SK-N-SH (cell line): ENCODE measurements at regions not wholly inside any gene's neighbourhood (a gene's known extent, or its start where the extent isn't known, plus 50 kb on each side); places are given as distances from the start of the nearest gene placed in this dataset.

Source experiments
- CTCF ChIA-PET: fragments of 300-600, 350-600 bp; formaldehyde crosslinking; extraction: SDS; loops from one replicate; lab custom pipeline; 2021; lab: Yijun Ruan, JAX
- POLR2A ChIA-PET: fragments of 350-600 bp; sonication (Branson Sonifier 250); formaldehyde crosslinking; extraction: SDS; loops from one replicate; lab custom pipeline; 2020; ENCODE audit warnings: antibody characterized with exemption, inconsistent platforms; lab: Yijun Ruan, JAX
- DNase-seq: peaks from one replicate; pipeline ENCODE4 v3.0.0; 2012
- H2AFZ ChIP-seq: fragments of 200-600 bp; sonication (generic); 2 replicates; pipeline ENCODE4 v1.8.1; 2016; ENCODE audit warnings: antibody characterized with exemption, mild to moderate bottlenecking, low read depth
- H3F3A ChIP-seq: fragments of 200-600 bp; sonication (generic); replicated peaks from 2 replicates; pipeline ENCODE3; 2016; ENCODE audit warnings: antibody characterized with exemption, mild to moderate bottlenecking; ENCODE audit not compliant: insufficient read depth
- H3K27ac ChIP-seq, 2 experiments: fragments of 200-500 bp in 1 of 2; fragments of 200-600 bp in 1 of 2; sonication (Bioruptor generic) in 1 of 2; sonication (generic), shearing (Covaris generic) in 1 of 2; 2 replicates each; pipeline versions ENCODE4 v1.5.1 to v1.6.1; 2014 to 2016; ENCODE audit warnings: low read depth in 2 of 2, inconsistent platforms in 1 of 2, low read length in 1 of 2, mild to moderate bottlenecking in 1 of 2, mixed read lengths in 1 of 2
- H3K27me3 ChIP-seq: fragments of 200-600 bp; sonication (generic), shearing (Covaris generic); 2 replicates; pipeline ENCODE4 v1.6.1; 2016; ENCODE audit warnings: mixed run types; ENCODE audit not compliant: insufficient read depth
- H3K36me3 ChIP-seq, 2 experiments: fragments of 200-500 bp in 1 of 2; fragments of 200-600 bp in 1 of 2; sonication (Bioruptor generic) in 1 of 2; sonication (generic) in 1 of 2; replicated peaks in 1 of 2; 2 replicates each; pipeline versions ENCODE3 to v1.5.1; 2014 to 2016; ENCODE audit warnings: low read length in 1 of 2, mild to moderate bottlenecking in 1 of 2; ENCODE audit not compliant: insufficient read depth in 2 of 2, control insufficient read depth in 1 of 2
- H3K4me1 ChIP-seq, 2 experiments: fragments of 200-500 bp in 1 of 2; fragments of 200-600 bp in 1 of 2; sonication (Bioruptor generic) in 1 of 2; sonication (generic), shearing (Covaris generic) in 1 of 2; 2 replicates each; pipeline versions ENCODE4 v1.5.1 to v1.6.1; 2014 to 2016; ENCODE audit warnings: low read depth in 1 of 2, low read length in 1 of 2, mixed run types in 1 of 2; ENCODE audit not compliant: insufficient read depth in 2 of 2, control insufficient read depth in 1 of 2
- H3K4me2 ChIP-seq: fragments of 200-600 bp; sonication (generic), shearing (Covaris generic); 2 replicates; pipeline ENCODE4 v1.6.1; 2017; ENCODE audit warnings: mixed run types
- H3K4me3 ChIP-seq, 2 experiments: fragments of 200-500 bp in 1 of 2; fragments of 200-600 bp in 1 of 2; sonication (Bioruptor generic) in 1 of 2; sonication (generic), shearing (Covaris generic) in 1 of 2; 2 replicates each; pipeline versions ENCODE4 v1.5.1 to v1.8.1; 2014 to 2016; ENCODE audit warnings: low read depth in 2 of 2, inconsistent platforms in 1 of 2, low read length in 1 of 2, mild to moderate bottlenecking in 1 of 2, mixed read lengths in 1 of 2, moderate library complexity in 1 of 2
- H3K79me2 ChIP-seq: fragments of 200-600 bp; sonication (generic); 2 replicates; pipeline ENCODE4 v1.8.1; 2017; ENCODE audit warnings: mild to moderate bottlenecking; ENCODE audit not compliant: insufficient read depth
- H3K9ac ChIP-seq: fragments of 200-600 bp; sonication (generic); 2 replicates; pipeline ENCODE4 v1.6.1; 2017; ENCODE audit warnings: mixed run types
- H3K9me2 ChIP-seq: fragments of 200-600 bp; sonication (generic); 2 replicates; pipeline ENCODE4 v1.6.1; 2017; ENCODE audit warnings: mixed run types
- H3K9me3 ChIP-seq: fragments of 200-600 bp; sonication (generic); 2 replicates; pipeline ENCODE4 v1.6.1; 2017; ENCODE audit warnings: mixed run types, mild to moderate bottlenecking, moderate library complexity
- H4K20me1 ChIP-seq: fragments of 200-600 bp; sonication (generic); 2 replicates; pipeline ENCODE4 v1.6.1; 2017; ENCODE audit warnings: mild to moderate bottlenecking, mixed run types; ENCODE audit not compliant: insufficient read depth
- EP300 ChIP-seq, 2 experiments: IDR thresholded peaks; 2 replicates each; pipeline versions ENCODE4 v1.4.0 to v1.6.1; 2012; ENCODE audit warnings: borderline replicate concordance in 1 of 2, low read depth in 1 of 2, low read length in 1 of 2
- EZH2phosphoT487 ChIP-seq: fragments of 200-600 bp; sonication (generic); IDR thresholded peaks from 2 replicates; pipeline ENCODE4 v1.6.1; 2017; ENCODE audit warnings: low read depth, mixed run types, mild to moderate bottlenecking, antibody characterized with exemption, moderate library complexity, borderline replicate concordance
- FOSL2 ChIP-seq: IDR thresholded peaks from 2 replicates; pipeline ENCODE4 v1.4.0; 2012; ENCODE audit warnings: low read depth, mild to moderate bottlenecking, moderate library complexity, borderline replicate concordance
- FOXJ3 ChIP-seq: sonication (generic); formaldehyde crosslinking; IDR thresholded peaks from 2 replicates; pipeline ENCODE4 v1.5.1; 2020; ENCODE audit warnings: mild to moderate bottlenecking, missing genetic modification reagents
- GABPA ChIP-seq: IDR thresholded peaks from 2 replicates; pipeline ENCODE4 v1.4.0; 2012; ENCODE audit warnings: low read depth, mild to moderate bottlenecking
- JUND ChIP-seq: IDR thresholded peaks from 2 replicates; pipeline ENCODE4 v1.4.0; 2012
- NRF1 ChIP-seq: IDR thresholded peaks from 2 replicates; pipeline ENCODE4 v1.6.1; 2012; ENCODE audit warnings: low read depth, mild to moderate bottlenecking, low read length
- POLR2AphosphoS5 ChIP-seq: IDR thresholded peaks from 2 replicates; pipeline ENCODE4 v1.6.1; 2012; ENCODE audit warnings: low read depth, low read length
- RAD21 ChIP-seq: IDR thresholded peaks from 2 replicates; pipeline ENCODE4 v1.6.1; 2012; ENCODE audit warnings: mild to moderate bottlenecking, low read length
- REST ChIP-seq: IDR thresholded peaks from 2 replicates; pipeline ENCODE4 v1.6.1; 2012; ENCODE audit warnings: mild to moderate bottlenecking, low read depth, low read length, moderate library complexity
- RFX5 ChIP-seq: IDR thresholded peaks from 2 replicates; pipeline ENCODE4 v1.6.1; 2012; ENCODE audit warnings: mild to moderate bottlenecking, improper control_type of control experiment, low read length
- RXRA ChIP-seq: IDR thresholded peaks from 2 replicates; pipeline ENCODE4 v1.4.0; 2012; ENCODE audit warnings: low read depth, mild to moderate bottlenecking, borderline replicate concordance
- SIN3A ChIP-seq: IDR thresholded peaks from 2 replicates; pipeline ENCODE4 v1.6.1; 2012; ENCODE audit warnings: low read depth, mild to moderate bottlenecking, low read length, moderate library complexity, borderline replicate concordance
- SMC3 ChIP-seq: IDR thresholded peaks from 2 replicates; pipeline ENCODE4 v1.6.1; 2012; ENCODE audit warnings: low read depth, low read length, improper control_type of control experiment
- TCF12 ChIP-seq: IDR thresholded peaks from 2 replicates; pipeline ENCODE4 v1.4.0; 2012
- YY1 ChIP-seq: IDR thresholded peaks from 2 replicates; pipeline ENCODE4 v1.4.0; 2012; ENCODE audit warnings: low read depth, mild to moderate bottlenecking
- WGBS: methylation state at CpG from one replicate; pipeline ENCODE4 v1.1.6; 2017; ENCODE audit warnings: low lambda C conversion rate; 5-methylcytosine and 5-hydroxymethylcytosine counted together
- TF ChIP-seq, protein P1 (sequence below): fragments of 150-350 bp; IDR thresholded peaks from 2 replicates; pipeline ENCODE4 v1.6.1; 2016; ENCODE audit warnings: mild to moderate bottlenecking, low read depth, low read length
- TF ChIP-seq, protein P2 (sequence below): IDR thresholded peaks from 2 replicates; pipeline ENCODE4 v1.4.0; 2012; ENCODE audit warnings: low read depth, borderline replicate concordance
- TF ChIP-seq, protein P3 (sequence below): fragments of 150-350 bp; IDR thresholded peaks from 2 replicates; pipeline ENCODE4 v1.6.1; 2017; ENCODE audit warnings: antibody characterized with exemption, low read length, low read depth, borderline replicate concordance

GRCh38 chr16:62390214-62390613, 354.0 kb upstream of the CDH8 start:
- no peak overlapping the region for H3K4me3 ChIP-seq
- H3K27ac ChIP-seq = no peak overlapping the region
- H3K79me2 ChIP-seq = no peaks in the 10 kb centered on the region
- no peaks in the 10 kb centered on the region for H3K27me3 ChIP-seq
- CTCF ChIA-PET = interaction anchor here (1.2 kb wide), 1 partner anchor 899 kb away, joined by 3 read pairs; no protein-coding TSS in a partner anchor
- H4K20me1 ChIP-seq = no peaks in the 10 kb centered on the region
- no peak overlapping the region for H3K4me2 ChIP-seq
- no peaks in the 10 kb centered on the region for H3K36me3 ChIP-seq
- H3K9me3 ChIP-seq = no peaks in the 10 kb centered on the region
- no peaks in the 10 kb centered on the region for H3K4me1 ChIP-seq
- no peak overlapping the region for H3K9ac ChIP-seq
- no peaks in the 10 kb centered on the region for H3F3A ChIP-seq
- no peak for DNase-seq
- no peak overlapping the region for H2AFZ ChIP-seq
- POLR2A ChIA-PET = no interaction called here
- no peak for TF ChIP-seq POLR2AphosphoS5
- TF ChIP-seq SIN3A = no peak
- TF ChIP-seq EZH2phosphoT487 = no peak
- no peak for TF ChIP-seq GABPA
- no peak for TF ChIP-seq RAD21
- TF ChIP-seq, protein P1, sequence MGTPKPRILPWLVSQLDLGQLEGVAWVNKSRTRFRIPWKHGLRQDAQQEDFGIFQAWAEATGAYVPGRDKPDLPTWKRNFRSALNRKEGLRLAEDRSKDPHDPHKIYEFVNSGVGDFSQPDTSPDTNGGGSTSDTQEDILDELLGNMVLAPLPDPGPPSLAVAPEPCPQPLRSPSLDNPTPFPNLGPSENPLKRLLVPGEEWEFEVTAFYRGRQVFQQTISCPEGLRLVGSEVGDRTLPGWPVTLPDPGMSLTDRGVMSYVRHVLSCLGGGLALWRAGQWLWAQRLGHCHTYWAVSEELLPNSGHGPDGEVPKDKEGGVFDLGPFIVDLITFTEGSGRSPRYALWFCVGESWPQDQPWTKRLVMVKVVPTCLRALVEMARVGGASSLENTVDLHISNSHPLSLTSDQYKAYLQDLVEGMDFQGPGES = no peak
- no peak for TF ChIP-seq SMC3
- no peak for TF ChIP-seq YY1
- no peak for TF ChIP-seq TCF12
- H3K9me2 ChIP-seq = no peaks in the 10 kb centered on the region

DNA sequence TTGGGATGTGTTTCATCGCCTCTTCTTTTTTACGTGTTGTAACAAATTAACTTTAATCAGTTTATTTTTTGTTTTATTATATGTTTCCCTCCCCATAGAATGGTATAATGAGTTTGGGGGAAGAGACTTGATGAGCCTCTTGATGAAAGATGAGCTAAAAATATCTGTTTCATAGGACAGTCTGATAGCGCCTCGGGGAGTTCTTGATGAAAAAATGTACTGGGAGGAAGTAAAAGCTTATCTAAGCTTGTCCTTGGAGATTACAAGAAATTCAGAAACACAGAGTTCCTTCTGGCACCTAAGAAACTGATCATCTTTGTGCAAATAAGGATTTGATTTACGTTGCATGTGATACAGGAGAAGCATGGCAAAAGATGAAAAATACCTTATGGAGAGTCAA, 350.2 kb upstream of the CDH8 start:
- POLR2A ChIA-PET = no interaction called here
- H4K20me1 ChIP-seq = no peaks in the 10 kb centered on the region
- H3K9ac ChIP-seq = no peak overlapping the region
- no peak overlapping the region for H3K4me3 ChIP-seq
- WGBS = 62% methylated on average over 5 of the region's 5 CpGs
- H3K36me3 ChIP-seq = no peaks in the 10 kb centered on the region
- H2AFZ ChIP-seq = no peak overlapping the region
- no peaks in the 10 kb centered on the region for H3K79me2 ChIP-seq
- peaks cover 3% of the 10 kb centered on the region for H3F3A ChIP-seq
- no peak overlapping the region for H3K27ac ChIP-seq
- H3K27me3 ChIP-seq = no peaks in the 10 kb centered on the region
- no peaks in the 10 kb centered on the region for H3K9me2 ChIP-seq
- no peaks in the 10 kb centered on the region for H3K9me3 ChIP-seq
- TF ChIP-seq SIN3A (no peak), REST (no peak), RXRA (no peak), FOXJ3 (CRISPR knock-in tag) (no peak), JUND (no peak), TCF12 (no peak), POLR2AphosphoS5 (no peak), EP300 (IDR thresholded peaks at IDR 0.05; ENCODE audit: borderline replicate concordance in 1 of 2, low read depth in 1 of 2, low read length in 1 of 2) (no peak), NRF1 (no peak), RFX5 (no peak), FOSL2 (no peak)
- TF ChIP-seq, protein P2, sequence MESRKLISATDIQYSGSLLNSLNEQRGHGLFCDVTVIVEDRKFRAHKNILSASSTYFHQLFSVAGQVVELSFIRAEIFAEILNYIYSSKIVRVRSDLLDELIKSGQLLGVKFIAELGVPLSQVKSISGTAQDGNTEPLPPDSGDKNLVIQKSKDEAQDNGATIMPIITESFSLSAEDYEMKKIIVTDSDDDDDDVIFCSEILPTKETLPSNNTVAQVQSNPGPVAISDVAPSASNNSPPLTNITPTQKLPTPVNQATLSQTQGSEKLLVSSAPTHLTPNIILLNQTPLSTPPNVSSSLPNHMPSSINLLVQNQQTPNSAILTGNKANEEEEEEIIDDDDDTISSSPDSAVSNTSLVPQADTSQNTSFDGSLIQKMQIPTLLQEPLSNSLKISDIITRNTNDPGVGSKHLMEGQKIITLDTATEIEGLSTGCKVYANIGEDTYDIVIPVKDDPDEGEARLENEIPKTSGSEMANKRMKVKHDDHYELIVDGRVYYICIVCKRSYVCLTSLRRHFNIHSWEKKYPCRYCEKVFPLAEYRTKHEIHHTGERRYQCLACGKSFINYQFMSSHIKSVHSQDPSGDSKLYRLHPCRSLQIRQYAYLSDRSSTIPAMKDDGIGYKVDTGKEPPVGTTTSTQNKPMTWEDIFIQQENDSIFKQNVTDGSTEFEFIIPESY = no peak
- TF ChIP-seq, protein P3, sequence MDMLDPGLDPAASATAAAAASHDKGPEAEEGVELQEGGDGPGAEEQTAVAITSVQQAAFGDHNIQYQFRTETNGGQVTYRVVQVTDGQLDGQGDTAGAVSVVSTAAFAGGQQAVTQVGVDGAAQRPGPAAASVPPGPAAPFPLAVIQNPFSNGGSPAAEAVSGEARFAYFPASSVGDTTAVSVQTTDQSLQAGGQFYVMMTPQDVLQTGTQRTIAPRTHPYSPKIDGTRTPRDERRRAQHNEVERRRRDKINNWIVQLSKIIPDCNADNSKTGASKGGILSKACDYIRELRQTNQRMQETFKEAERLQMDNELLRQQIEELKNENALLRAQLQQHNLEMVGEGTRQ = no peak
- TF ChIP-seq, protein P1 = no peak
- TF ChIP-seq, all 33 proteins: peak for 0
- no peak for DNase-seq
- Histone ChIP-seq H3K4me1 (no peaks in the 10 kb centered on the region), H3K4me2 (no peak overlapping the region)
- CTCF ChIA-PET = no interaction called here
